Activated naive CD4-positive, alpha-beta T cell treated with anti-CD3 and anti-CD28 coated beads, Interleukin-2, amount 50 U/mL, for 24 hours (primary cell): ENCODE measurements at regions not wholly inside any gene's neighbourhood (a gene's known extent, or its start where the extent isn't known, plus 50 kb on each side); places are given as distances from the start of the nearest gene placed in this dataset.

ENCODE experiments used
- H3K27ac Mint-ChIP-seq: one replicate; pipeline ENCODE4 v1.8.0; 2021; ENCODE audit warnings: mild to moderate bottlenecking, mixed read lengths
- H3K27me3 Mint-ChIP-seq: one replicate; pipeline ENCODE4 v1.8.0; 2021; ENCODE audit warnings: mixed read lengths
- H3K36me3 Mint-ChIP-seq: one replicate; pipeline ENCODE4 v1.8.0; 2021; ENCODE audit warnings: mixed read lengths
- H3K4me1 Mint-ChIP-seq: one replicate; pipeline ENCODE4 v1.8.0; 2021; ENCODE audit warnings: mixed read lengths
- H3K4me3 Mint-ChIP-seq: one replicate; pipeline ENCODE4 v1.8.0; 2021; ENCODE audit warnings: mild to moderate bottlenecking, mixed read lengths
- H3K9me3 Mint-ChIP-seq: one replicate; pipeline ENCODE4 v1.8.0; 2021; ENCODE audit warnings: mixed read lengths

- Mint-ChIP-seq H3K9me3 (no peaks in the 10 kb centered on the region), H3K27me3 (no peaks in the 10 kb centered on the region), H3K4me3 (no peak overlapping the region)
These were observed 828.6 kb downstream of the TRIB2 start for GRCh38 chr2:13545320-13545719.

DNA sequence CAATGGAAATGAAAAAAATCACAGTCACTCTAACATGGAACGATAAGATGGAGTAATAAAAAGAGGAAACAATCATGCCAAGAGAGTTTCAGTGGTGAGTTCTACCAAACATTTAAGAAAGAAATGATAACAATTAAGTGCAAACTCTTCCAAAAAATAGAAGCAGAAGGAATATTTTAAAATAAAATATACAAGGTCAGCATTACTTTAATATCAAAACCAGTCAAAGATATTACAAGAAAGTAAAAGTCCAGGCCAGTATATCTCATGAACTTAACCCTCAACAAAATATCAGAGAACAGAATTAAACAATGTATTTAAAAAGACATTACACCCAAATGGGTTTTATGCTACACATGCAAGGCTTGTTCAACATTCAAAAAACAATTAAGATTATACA lies 829.4 kb downstream of the TRIB2 start:
- Mint-ChIP-seq H3K4me1 (no peaks in the 10 kb centered on the region), H3K4me3 (no peak overlapping the region), H3K9me3 (no peaks in the 10 kb centered on the region), H3K27me3 (no peaks in the 10 kb centered on the region), H3K36me3 (no peaks in the 10 kb centered on the region), H3K27ac (no peak overlapping the region)

More at GRCh38 chr2:13545320-13545719, 828.6 kb downstream of the TRIB2 start:
- H3K4me1 Mint-ChIP-seq: no peaks in the 10 kb centered on the region
- H3K27ac Mint-ChIP-seq: no peak overlapping the region
- H3K36me3 Mint-ChIP-seq: no peaks in the 10 kb centered on the region

GRCh38 chr2:13550285-13551231 lies 833.8 kb downstream of the TRIB2 start:
- H3K27ac Mint-ChIP-seq: no peak overlapping the region
- no peaks in the 10 kb centered on the region for H3K9me3 Mint-ChIP-seq
- no peaks in the 10 kb centered on the region for H3K36me3 Mint-ChIP-seq

GRCh38 chr2:13558368-13558767 lies 841.6 kb downstream of the TRIB2 start:
- no peaks in the 10 kb centered on the region for H3K36me3 Mint-ChIP-seq
- no peak overlapping the region for H3K27ac Mint-ChIP-seq
- no peaks in the 10 kb centered on the region for H3K27me3 Mint-ChIP-seq
- H3K4me1 Mint-ChIP-seq: no peaks in the 10 kb centered on the region
- peaks cover 6% of the 10 kb centered on the region for H3K9me3 Mint-ChIP-seq
- H3K4me3 Mint-ChIP-seq: no peak overlapping the region

More at GRCh38 chr2:13550285-13551231, 833.8 kb downstream of the TRIB2 start:
- Mint-ChIP-seq H3K4me3 (no peak overlapping the region), H3K4me1 (no peaks in the 10 kb centered on the region), H3K27me3 (no peaks in the 10 kb centered on the region)

- no peaks in the 10 kb centered on the region for H3K27me3 Mint-ChIP-seq
- H3K4me3 Mint-ChIP-seq: no peak overlapping the region
- H3K9me3 Mint-ChIP-seq: peaks cover 6% of the 10 kb centered on the region
- no peaks in the 10 kb centered on the region for H3K36me3 Mint-ChIP-seq
- no peak overlapping the region for H3K27ac Mint-ChIP-seq
- no peaks in the 10 kb centered on the region for H3K4me1 Mint-ChIP-seq
These were observed 843.6 kb downstream of the TRIB2 start for GRCh38 chr2:13560322-13560721.

GRCh38 chr2:13572466-13572865 lies 855.7 kb downstream of the TRIB2 start:
- Mint-ChIP-seq H3K4me1 (no peaks in the 10 kb centered on the region), H3K4me3 (no peak overlapping the region), H3K27me3 (no peaks in the 10 kb centered on the region), H3K9me3 (no peaks in the 10 kb centered on the region), H3K27ac (no peak overlapping the region), H3K36me3 (no peaks in the 10 kb centered on the region)

DNA sequence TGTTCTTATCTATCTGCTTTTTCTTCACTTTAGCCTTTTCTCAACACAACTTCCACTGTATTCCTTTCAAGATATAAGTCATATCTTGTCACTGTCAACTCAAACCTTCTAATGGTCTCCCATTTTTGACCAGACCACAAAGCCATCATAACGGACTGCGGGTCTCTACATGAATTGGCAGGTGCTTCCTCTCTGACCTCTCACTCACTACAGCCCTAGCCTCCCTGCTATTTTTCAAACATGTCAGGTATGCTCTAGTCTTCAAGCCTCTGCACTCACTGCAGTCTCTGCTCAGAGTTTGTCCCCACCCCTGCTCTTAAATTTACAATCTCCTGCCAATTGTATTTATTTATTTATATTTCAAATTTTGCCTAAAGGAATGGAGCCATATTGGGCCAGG lies 858.1 kb downstream of the TRIB2 start:
- H3K4me3 Mint-ChIP-seq: no peak overlapping the region
- H3K4me1 Mint-ChIP-seq: no peaks in the 10 kb centered on the region
- no peaks in the 10 kb centered on the region for H3K9me3 Mint-ChIP-seq
- no peaks in the 10 kb centered on the region for H3K36me3 Mint-ChIP-seq
- no peak overlapping the region for H3K27ac Mint-ChIP-seq
- H3K27me3 Mint-ChIP-seq: no peaks in the 10 kb centered on the region

DNA sequence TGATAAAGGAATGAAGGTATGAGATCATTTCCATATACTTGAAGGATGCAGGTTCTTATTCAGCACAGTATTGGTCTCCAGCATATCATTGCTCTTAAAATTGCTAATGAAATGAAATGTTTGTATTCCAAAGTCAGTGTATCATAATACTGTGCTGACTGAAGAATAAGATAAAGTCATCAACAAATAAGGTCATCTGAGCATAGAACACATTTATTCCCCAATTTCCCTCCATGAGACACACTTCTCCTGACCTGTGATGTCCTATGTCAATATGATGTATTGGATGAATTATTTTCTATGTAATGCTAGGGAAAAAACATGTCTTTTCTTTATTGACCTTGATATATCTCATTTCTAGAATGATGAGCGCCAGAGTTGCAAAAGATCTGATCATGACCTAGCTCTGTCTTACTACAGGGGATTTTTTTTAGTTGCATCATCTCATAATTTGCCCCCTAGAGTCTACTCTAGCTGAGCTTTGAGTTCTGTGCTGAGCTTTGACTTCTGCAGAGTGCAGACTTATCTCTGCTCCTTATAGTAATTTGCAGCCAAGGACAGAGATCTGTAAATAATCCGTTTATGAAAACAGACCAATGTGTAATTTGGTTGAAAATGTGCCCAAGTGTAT lies 859.8 kb downstream of the TRIB2 start:
- Mint-ChIP-seq H3K4me3 (no peak overlapping the region), H3K36me3 (no peaks in the 10 kb centered on the region), H3K9me3 (no peaks in the 10 kb centered on the region), H3K4me1 (no peaks in the 10 kb centered on the region), H3K27me3 (no peaks in the 10 kb centered on the region), H3K27ac (no peak overlapping the region)

GRCh38 chr2:13578547-13578946 lies 861.8 kb downstream of the TRIB2 start:
- H3K4me1 Mint-ChIP-seq: no peaks in the 10 kb centered on the region
- no peaks in the 10 kb centered on the region for H3K27me3 Mint-ChIP-seq
- H3K9me3 Mint-ChIP-seq: no peaks in the 10 kb centered on the region
- no peak overlapping the region for H3K4me3 Mint-ChIP-seq
- H3K36me3 Mint-ChIP-seq: no peaks in the 10 kb centered on the region
- no peak overlapping the region for H3K27ac Mint-ChIP-seq

- Mint-ChIP-seq H3K27ac (no peak overlapping the region), H3K4me3 (no peak overlapping the region), H3K36me3 (no peaks in the 10 kb centered on the region), H3K4me1 (no peaks in the 10 kb centered on the region), H3K9me3 (no peaks in the 10 kb centered on the region), H3K27me3 (no peaks in the 10 kb centered on the region)
These were observed 864.7 kb downstream of the TRIB2 start for GRCh38 chr2:13581471-13581870.

GRCh38 chr2:13583609-13584008 lies 866.9 kb downstream of the TRIB2 start:
- Mint-ChIP-seq H3K27ac (no peak overlapping the region), H3K27me3 (no peaks in the 10 kb centered on the region), H3K4me3 (no peak overlapping the region), H3K36me3 (no peaks in the 10 kb centered on the region), H3K9me3 (no peaks in the 10 kb centered on the region), H3K4me1 (no peaks in the 10 kb centered on the region)

- no peaks in the 10 kb centered on the region for H3K9me3 Mint-ChIP-seq
- H3K4me3 Mint-ChIP-seq: no peak overlapping the region
- H3K27ac Mint-ChIP-seq: no peak overlapping the region
- no peaks in the 10 kb centered on the region for H3K4me1 Mint-ChIP-seq
- no peaks in the 10 kb centered on the region for H3K27me3 Mint-ChIP-seq
- H3K36me3 Mint-ChIP-seq: no peaks in the 10 kb centered on the region
These were observed 867.3 kb downstream of the TRIB2 start for GRCh38 chr2:13584020-13584419.

DNA sequence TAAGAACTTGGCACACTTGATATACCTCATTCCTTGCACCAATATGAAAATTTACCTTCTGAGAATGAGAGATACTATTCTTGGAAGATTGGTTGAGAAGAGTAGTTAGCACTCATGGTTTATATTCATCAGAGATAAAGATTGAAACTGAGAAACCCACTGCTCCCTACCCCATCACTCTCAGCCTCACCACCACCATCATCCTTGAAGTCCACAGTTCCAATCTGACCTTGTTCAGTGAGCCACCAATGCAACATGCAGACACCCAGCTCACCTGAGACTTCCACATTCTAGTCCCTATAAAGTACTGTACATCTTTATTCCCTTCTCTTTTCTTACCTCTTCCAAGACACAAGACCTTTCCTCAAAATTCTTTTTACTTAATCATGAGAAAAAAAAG lies 869.0 kb downstream of the TRIB2 start:
- Mint-ChIP-seq H3K36me3 (no peaks in the 10 kb centered on the region), H3K27ac (no peak overlapping the region), H3K4me3 (no peak overlapping the region), H3K27me3 (no peaks in the 10 kb centered on the region), H3K4me1 (no peaks in the 10 kb centered on the region), H3K9me3 (no peaks in the 10 kb centered on the region)

DNA sequence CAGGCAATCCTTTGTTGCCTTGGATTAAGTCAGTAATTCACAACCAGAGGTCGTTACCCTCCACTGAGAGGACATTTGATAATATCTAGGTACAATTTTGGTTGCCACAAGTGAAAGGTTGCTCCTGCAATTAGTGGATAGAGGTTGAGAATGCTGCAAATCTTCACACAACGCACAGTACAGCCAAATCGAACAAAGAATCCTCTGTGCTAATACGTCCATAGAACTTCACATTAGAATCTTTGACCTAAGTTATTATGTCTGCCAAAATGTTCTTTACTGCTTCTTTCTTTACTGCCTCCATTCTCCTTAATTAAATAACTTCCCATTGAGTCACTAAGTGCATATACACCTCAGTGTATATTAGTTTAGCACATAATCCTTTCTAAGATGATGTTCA lies 879.5 kb downstream of the TRIB2 start:
- Mint-ChIP-seq H3K4me3 (no peak overlapping the region), H3K9me3 (peaks cover 4% of the 10 kb centered on the region), H3K27me3 (no peaks in the 10 kb centered on the region), H3K4me1 (no peaks in the 10 kb centered on the region), H3K27ac (no peak overlapping the region), H3K36me3 (no peaks in the 10 kb centered on the region)

DNA sequence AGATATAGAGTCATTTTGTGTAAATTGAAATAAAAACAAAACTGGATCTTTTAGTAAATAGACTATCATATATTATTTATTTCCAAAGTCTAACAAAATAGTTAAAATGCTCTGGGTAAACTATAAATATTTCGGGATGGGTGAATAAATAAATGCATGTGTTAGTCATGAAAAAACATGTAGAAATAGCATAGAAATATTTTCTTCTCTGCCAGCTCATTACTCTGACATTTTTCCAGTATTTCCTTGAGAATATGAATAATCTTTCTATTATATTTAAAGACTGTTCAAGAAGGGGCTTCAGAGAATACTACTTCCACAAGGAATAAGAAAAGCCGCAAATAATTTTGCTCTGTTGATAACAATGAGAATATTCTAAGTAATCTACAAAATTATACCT lies 880.4 kb downstream of the TRIB2 start:
- Mint-ChIP-seq H3K36me3 (no peaks in the 10 kb centered on the region), H3K4me1 (no peaks in the 10 kb centered on the region)

DNA sequence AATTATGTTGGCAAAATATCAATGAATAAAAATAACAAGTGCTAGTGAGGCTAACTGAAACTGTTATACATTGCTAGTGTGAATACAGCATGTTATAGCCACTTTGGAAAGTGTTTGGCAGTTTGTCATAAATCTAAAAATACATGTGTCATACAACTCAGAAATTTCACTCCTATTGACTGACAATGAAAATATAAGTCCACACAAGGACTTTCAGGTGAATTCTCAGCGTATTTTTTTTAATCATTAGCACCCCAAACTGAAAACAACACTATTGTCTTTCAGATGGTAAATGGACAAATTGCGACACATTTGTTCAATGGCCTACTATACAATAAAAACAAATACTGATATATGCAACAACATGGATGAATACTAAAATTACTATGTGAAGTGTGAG lies 884.8 kb downstream of the TRIB2 start:
- H3K9me3 Mint-ChIP-seq: peaks cover 1% of the 10 kb centered on the region
- no peak overlapping the region for H3K4me3 Mint-ChIP-seq
- no peak overlapping the region for H3K27ac Mint-ChIP-seq
- H3K4me1 Mint-ChIP-seq: no peaks in the 10 kb centered on the region
- H3K36me3 Mint-ChIP-seq: no peaks in the 10 kb centered on the region
- no peaks in the 10 kb centered on the region for H3K27me3 Mint-ChIP-seq

More for the DNA sequence above, 880.4 kb downstream of the TRIB2 start:
- Mint-ChIP-seq H3K27ac (no peak overlapping the region), H3K4me3 (no peak overlapping the region), H3K9me3 (peaks cover 4% of the 10 kb centered on the region), H3K27me3 (no peaks in the 10 kb centered on the region)
